HCT116 (cell line): ENCODE measurements at regions not wholly inside any gene's neighbourhood (a gene's known extent, or its start where the extent isn't known, plus 50 kb on each side); places are given as distances from the start of the nearest gene placed in this dataset.

Source experiments
- ATAC-seq: fragments of 200-7000 bp; cut with Tn5 transposase; 2 replicates; pipeline ENCODE4 v1.9.1; 2020; ENCODE audit warnings: mild to moderate bottlenecking, moderate library complexity
- BruUV-seq: library from RNA; stranded (reverse); fragments of 400-500 nt; replicated peaks from 2 replicates; lab custom pipeline; 2021; lab: Mats Ljungman, UMichigan
- CTCF ChIA-PET: fragments of 300-600 bp; sonication (Branson Sonifier 250); formaldehyde crosslinking; loops from one replicate; lab custom pipeline; 2021; ENCODE audit warnings: antibody characterized with exemption; lab: Charles Lee
- POLR2A ChIA-PET: fragments of 300-600, 350-600 bp; sonication (Branson Sonifier 250); formaldehyde crosslinking; loops from one replicate; lab custom pipeline; 2021; ENCODE audit warnings: antibody characterized with exemption; lab: Charles Lee
- RAD21 ChIA-PET, 2 experiments: fragments of 300-600 bp; sonication (Branson Sonifier 250); formaldehyde crosslinking; loops; one replicate each; lab custom pipeline; 2023; ENCODE audit warnings: low total read pairs in 2 of 2; ENCODE audit not compliant: uncharacterized antibody in 2 of 2, unreplicated experiment in 2 of 2, low non-redundant PET in 1 of 2; lab: Charles Lee
- DNase-seq: peaks from one replicate; pipeline ENCODE4 v3.0.0-alpha.2; 2010; ENCODE audit warnings: low read depth, low spot score
- H2AFZ ChIP-seq: fragments of 200-600 bp; shearing (Covaris generic), sonication (generic); 2 replicates; pipeline ENCODE4 v1.6.1; 2017; ENCODE audit warnings: low read depth, mixed run types, mixed read lengths, antibody characterized with exemption, low read length; ENCODE audit not compliant: poor library complexity, severe bottlenecking
- H3K27ac ChIP-seq: 2 replicates; pipeline ENCODE4 v1.5.1; 2012; ENCODE audit warnings: low read depth, low read length
- H3K27me3 ChIP-seq: fragments of 200-600 bp; sonication (generic); 2 replicates; pipeline ENCODE4 v1.6.1; 2016; ENCODE audit warnings: mixed run types, low read length, mixed read lengths; ENCODE audit not compliant: insufficient read depth
- H3K36me3 ChIP-seq, 2 experiments: fragments of 200-500 bp in 1 of 2; fragments of 200-600 bp in 1 of 2; sonication (Bioruptor generic) in 1 of 2; sonication (generic) in 1 of 2; 2 replicates each; pipeline versions ENCODE4 v1.5.1 to v1.6.1; 2014 to 2016; ENCODE audit warnings: low read length in 2 of 2, inconsistent platforms in 1 of 2, mixed read lengths in 1 of 2, mixed run types in 1 of 2; ENCODE audit not compliant: insufficient read depth in 2 of 2, control insufficient read depth in 1 of 2
- H3K4me1 ChIP-seq, 2 experiments: fragments of 200-600 bp in 1 of 2; sonication (generic) in 1 of 2; 2 replicates each; pipeline versions ENCODE4 v1.5.1 to v1.6.1; 2012 to 2017; ENCODE audit warnings: low read length in 2 of 2, inconsistent platforms in 1 of 2, mild to moderate bottlenecking in 1 of 2, mixed read lengths in 1 of 2, mixed run types in 1 of 2, moderate library complexity in 1 of 2; ENCODE audit not compliant: insufficient read depth in 2 of 2, control insufficient read depth in 1 of 2
- H3K4me2 ChIP-seq: fragments of 200-600 bp; sonication (generic); 2 replicates; pipeline ENCODE4 v1.6.1; 2017; ENCODE audit warnings: mixed run types, low read length, mixed read lengths
- H3K4me3 ChIP-seq, 2 experiments: fragments of 200-600 bp in 1 of 2; sonication (generic) in 1 of 2; replicated peaks in 1 of 2; 2 replicates each; pipeline ENCODE4 v1.5.1; 2011 to 2016; ENCODE audit warnings: low read length in 2 of 2, control low read depth in 1 of 2, low read depth in 1 of 2, mild to moderate bottlenecking in 1 of 2, mixed read lengths in 1 of 2, mixed run types in 1 of 2
- H3K79me2 ChIP-seq: fragments of 200-600 bp; sonication (generic); 2 replicates; pipeline ENCODE4 v1.6.1; 2017; ENCODE audit warnings: mild to moderate bottlenecking, mixed run types, low read length, moderate library complexity, mixed read lengths; ENCODE audit not compliant: insufficient read depth
- H3K9ac ChIP-seq: fragments of 200-600 bp; sonication (generic); 2 replicates; pipeline ENCODE4 v1.6.1; 2016; ENCODE audit warnings: low read length, mixed read lengths
- H3K9me2 ChIP-seq: fragments of 200-600 bp; sonication (generic), shearing (Covaris generic); 2 replicates; pipeline ENCODE4 v1.6.1; 2017; ENCODE audit warnings: mixed run types, mild to moderate bottlenecking, moderate library complexity; ENCODE audit not compliant: insufficient read depth
- H3K9me3 ChIP-seq, 2 experiments: fragments of 200-500 bp in 1 of 2; fragments of 200-600 bp in 1 of 2; sonication (Bioruptor generic) in 1 of 2; sonication (generic) in 1 of 2; 2 replicates each; pipeline ENCODE4 v1.6.1; 2014 to 2017; ENCODE audit warnings: low read length in 2 of 2, mixed read lengths in 2 of 2, inconsistent platforms in 1 of 2, low read depth in 1 of 2, mild to moderate bottlenecking in 1 of 2, mixed run types in 1 of 2, moderate library complexity in 1 of 2; ENCODE audit not compliant: control insufficient read depth in 1 of 2, insufficient read depth in 1 of 2
- H4K20me1 ChIP-seq: fragments of 200-600 bp; sonication (generic), shearing (Covaris generic); 2 replicates; pipeline ENCODE4 v1.6.1; 2017; ENCODE audit warnings: mixed run types, mild to moderate bottlenecking, moderate library complexity; ENCODE audit not compliant: insufficient read depth
- ATF3 ChIP-seq: IDR thresholded peaks from 2 replicates; pipeline ENCODE4 v1.6.1; 2012
- CBX3 ChIP-seq: IDR thresholded peaks from 2 replicates; pipeline ENCODE4 v1.6.1; 2012; ENCODE audit warnings: low read depth
- CTCF ChIP-seq, 3 experiments: fragments of 200-600 bp in 1 of 3; sonication (generic) in 1 of 3; IDR thresholded peaks in 2 of 3; conservative IDR thresholded peaks in 1 of 3; 2 replicates each; pipeline ENCODE4 v1.5.1; 2012 to 2017; ENCODE audit warnings: low read depth in 2 of 3, low read length in 2 of 3, antibody characterized with exemption in 1 of 3, borderline replicate concordance in 1 of 3, control low read depth in 1 of 3, mild to moderate bottlenecking in 1 of 3, mixed read lengths in 1 of 3, mixed run types in 1 of 3, moderate library complexity in 1 of 3; ENCODE audit not compliant: insufficient read depth in 1 of 3
- EGR1 ChIP-seq: IDR thresholded peaks from 2 replicates; pipeline ENCODE4 v1.6.1; 2012; ENCODE audit warnings: low read depth
- ELF1 ChIP-seq: IDR thresholded peaks from 2 replicates; pipeline ENCODE4 v1.6.1; 2012; ENCODE audit warnings: low read depth, borderline replicate concordance
- EZH2 ChIP-seq: fragments of 200-600 bp; sonication (generic); IDR thresholded peaks from 2 replicates; pipeline ENCODE4 v1.6.1; 2017; ENCODE audit warnings: antibody characterized with exemption, mixed run types
- EZH2phosphoT487 ChIP-seq: fragments of 200-600 bp; IDR thresholded peaks from 2 replicates; pipeline ENCODE4 v1.6.1; 2018; ENCODE audit warnings: antibody characterized with exemption, borderline replicate concordance
- FOSL1 ChIP-seq: IDR thresholded peaks from 2 replicates; pipeline ENCODE4 v1.6.1; 2012; ENCODE audit warnings: low read depth
- POLR2A ChIP-seq: IDR thresholded peaks from 2 replicates; pipeline ENCODE4 v1.7.0; 2011; ENCODE audit warnings: borderline replicate concordance; ENCODE audit not compliant: insufficient read depth, insufficient read length; ENCODE audit errors: extremely low read depth
- REST ChIP-seq: IDR thresholded peaks from 2 replicates; pipeline ENCODE4 v1.6.1; 2012; ENCODE audit warnings: low read depth
- SP1 ChIP-seq: IDR thresholded peaks from 2 replicates; pipeline ENCODE4 v1.6.1; 2012; ENCODE audit warnings: low read depth
- ZNF274 ChIP-seq: fragments of 200-500 bp; sonication (Bioruptor generic); IDR thresholded peaks from 2 replicates; pipeline ENCODE4 v1.6.1; 2014; ENCODE audit warnings: mild to moderate bottlenecking, low read depth, low read length, inconsistent platforms
- intact Hi-C: fragments of 100-400 bp; cut with micrococcal nuclease; formaldehyde crosslinking; loops from 2 replicates; pipeline ENCODE4 v1.10.0; 2022

- DNase-seq, result no peak
- Histone ChIP-seq H3K4me2 (no peak overlapping the region), H3K27me3 (peaks cover 61% of the 10 kb centered on the region), H2AFZ (no peak overlapping the region), H3K79me2 (no peaks in the 10 kb centered on the region), H3K9ac (no peak overlapping the region), H3K27ac (no peak overlapping the region), H3K9me3 (no peaks in the 10 kb centered on the region), H3K9me2 (no peaks in the 10 kb centered on the region)
- no peak for ATAC-seq
- intact Hi-C loops, result no loop called here
- BruUV-seq, result no TSS peak
- RAD21 ChIA-PET, result no interaction called here
- POLR2A ChIA-PET, result no interaction called here
- TF ChIP-seq ATF3, result no peak
- TF ChIP-seq EGR1, result no peak
- no peak for TF ChIP-seq ELF1
- TF ChIP-seq SP1, result no peak
- no peak for TF ChIP-seq FOSL1
- no peak for TF ChIP-seq CTCF (IDR thresholded peaks at IDR 0.05 in 2 of 3, conservative IDR thresholded peaks at IDR 0.05 in 1 of 3; ENCODE audit: borderline replicate concordance in 1 of 3, insufficient read depth in 1 of 3, low read depth in 2 of 3, low read length in 2 of 3)
- TF ChIP-seq, all 23 proteins: peak for 0
- Histone ChIP-seq H4K20me1 (no peaks in the 10 kb centered on the region), H3K4me1 (no peaks in the 10 kb centered on the region), H3K36me3 (no peaks in the 10 kb centered on the region), H3K4me3 (no peak overlapping the region)
- CTCF ChIA-PET, result no interaction called here
Observed at GRCh38 chr10:112004075-112004474, 179.5 kb downstream of the GPAM start.

GRCh38 chr10:112005044-112005443 is 178.5 kb downstream of the GPAM start:
- POLR2A ChIA-PET, result no interaction called here
- intact Hi-C loops, result no loop called here
- BruUV-seq, result no TSS peak
- H3K9ac ChIP-seq, result no peak overlapping the region
- no peaks in the 10 kb centered on the region for H3K36me3 ChIP-seq
- H3K4me3 ChIP-seq, result no peak overlapping the region
- ATAC-seq, result no peak
- H3K27me3 ChIP-seq, result peaks cover 55% of the 10 kb centered on the region
- H3K9me3 ChIP-seq, result no peaks in the 10 kb centered on the region
- no peak overlapping the region for H2AFZ ChIP-seq
- H3K27ac ChIP-seq, result no peak overlapping the region
- H3K79me2 ChIP-seq, result no peaks in the 10 kb centered on the region
- TF ChIP-seq FOSL1 (no peak), EZH2 (no peak), POLR2A (no peak), ZNF274 (no peak), REST (no peak), CBX3 (no peak), EZH2phosphoT487 (no peak), CTCF (IDR thresholded peaks at IDR 0.05 in 2 of 3, conservative IDR thresholded peaks at IDR 0.05 in 1 of 3; ENCODE audit: borderline replicate concordance in 1 of 3, insufficient read depth in 1 of 3, low read depth in 2 of 3, low read length in 2 of 3) (no peak)
- TF ChIP-seq, all 23 proteins: peak for 0
- no peaks in the 10 kb centered on the region for H4K20me1 ChIP-seq
- no peak overlapping the region for H3K4me2 ChIP-seq
- H3K4me1 ChIP-seq, result no peaks in the 10 kb centered on the region
- no peaks in the 10 kb centered on the region for H3K9me2 ChIP-seq
- CTCF ChIA-PET, result no interaction called here
- RAD21 ChIA-PET, result no interaction called here
- no peak for DNase-seq
